Testis (tissue), 2 donors: ENCODE measurements at regions not wholly inside any gene's neighbourhood (a gene's known extent, or its start where the extent isn't known, plus 50 kb on each side); places are given as distances from the start of the nearest gene placed in this dataset.

ENCODE experiments used
- DNase-seq: peaks from one replicate; pipeline ENCODE4 v3.0.0-alpha.2; 2019
- H3K27ac ChIP-seq, 2 donors: fragments of 200-600 bp; sonication (generic); one replicate each; pipeline ENCODE4 v1.5.1; 2019
- H3K27me3 ChIP-seq: fragments of 200-600 bp; sonication (generic); one replicate; pipeline ENCODE4 v1.5.1; 2019
- H3K36me3 ChIP-seq: fragments of 200-600 bp; sonication (generic); one replicate; pipeline ENCODE4 v1.5.1; 2017; ENCODE audit warnings: low read depth; ENCODE audit errors: missing control alignments
- H3K4me1 ChIP-seq: fragments of 200-600 bp; sonication (generic); one replicate; pipeline ENCODE4 v1.5.1; 2019
- H3K4me3 ChIP-seq, 2 donors: fragments of 200-600 bp; sonication (generic); one replicate each; pipeline ENCODE4 v1.5.1; 2017 to 2019
- H3K9me3 ChIP-seq: fragments of 200-600 bp; sonication (generic); one replicate; pipeline ENCODE4 v1.5.1; 2017
- POLR2A ChIP-seq: fragments of 450-650 bp; IDR thresholded peaks from one replicate; pipeline ENCODE4 v1.6.1; 2017; ENCODE audit warnings: antibody characterized with exemption, mild to moderate bottlenecking, moderate library complexity
- WGBS, 2 donors: methylation state at CpG; one replicate each; pipeline ENCODE4 v1.1.5; 2018; 5-methylcytosine and 5-hydroxymethylcytosine counted together
- intact Hi-C: fragments of 100-400 bp; cut with DNase I; formaldehyde crosslinking; loops from one replicate; pipeline ENCODE4 v1.15.1; 2023; ENCODE audit warnings: low total_unique reads
- TF ChIP-seq, protein P1 (sequence below), 3 experiments: fragments of 450-650 bp in 2 of 3; fragments of 200-600 bp in 1 of 3; sonication (generic) in 1 of 3; IDR thresholded peaks; one replicate each; pipeline ENCODE4 v1.5.1; 2016 to 2019; ENCODE audit warnings: antibody characterized with exemption in 3 of 3, mild to moderate bottlenecking in 2 of 3, moderate library complexity in 1 of 3

DNA sequence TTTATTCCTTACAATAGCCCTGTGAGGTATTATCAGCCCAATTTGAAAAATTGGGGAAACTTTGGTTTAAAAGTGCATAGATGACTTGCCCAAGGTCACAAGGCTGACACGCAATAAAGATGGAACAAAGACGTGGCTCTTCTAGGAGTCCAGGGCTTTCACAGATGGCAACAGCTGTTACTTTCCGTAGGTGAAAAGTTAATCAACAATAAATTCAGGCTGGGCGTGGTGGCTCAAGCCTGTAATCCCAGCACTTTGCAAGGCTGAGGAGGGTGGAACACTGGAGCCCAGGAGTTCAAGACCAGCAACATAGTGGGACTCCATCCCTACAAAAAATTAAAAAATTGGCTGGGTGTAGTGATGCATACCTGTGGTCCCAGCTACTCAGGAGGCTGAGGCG, 87.8 kb upstream of the ATF3 start:
- H3K27ac ChIP-seq: no peak overlapping the region
- H3K4me3 ChIP-seq: no peak overlapping the region
- intact Hi-C loops: no loop called here
- no peak for DNase-seq
- no peaks in the 10 kb centered on the region for H3K27me3 ChIP-seq
- no peaks in the 10 kb centered on the region for H3K9me3 ChIP-seq
- 57 to 65% methylated on average over 5 of the region's 5 CpGs for WGBS, 2 donors
- no peaks in the 10 kb centered on the region for H3K36me3 ChIP-seq
- TF ChIP-seq POLR2A: no peak
- TF ChIP-seq, protein P1, sequence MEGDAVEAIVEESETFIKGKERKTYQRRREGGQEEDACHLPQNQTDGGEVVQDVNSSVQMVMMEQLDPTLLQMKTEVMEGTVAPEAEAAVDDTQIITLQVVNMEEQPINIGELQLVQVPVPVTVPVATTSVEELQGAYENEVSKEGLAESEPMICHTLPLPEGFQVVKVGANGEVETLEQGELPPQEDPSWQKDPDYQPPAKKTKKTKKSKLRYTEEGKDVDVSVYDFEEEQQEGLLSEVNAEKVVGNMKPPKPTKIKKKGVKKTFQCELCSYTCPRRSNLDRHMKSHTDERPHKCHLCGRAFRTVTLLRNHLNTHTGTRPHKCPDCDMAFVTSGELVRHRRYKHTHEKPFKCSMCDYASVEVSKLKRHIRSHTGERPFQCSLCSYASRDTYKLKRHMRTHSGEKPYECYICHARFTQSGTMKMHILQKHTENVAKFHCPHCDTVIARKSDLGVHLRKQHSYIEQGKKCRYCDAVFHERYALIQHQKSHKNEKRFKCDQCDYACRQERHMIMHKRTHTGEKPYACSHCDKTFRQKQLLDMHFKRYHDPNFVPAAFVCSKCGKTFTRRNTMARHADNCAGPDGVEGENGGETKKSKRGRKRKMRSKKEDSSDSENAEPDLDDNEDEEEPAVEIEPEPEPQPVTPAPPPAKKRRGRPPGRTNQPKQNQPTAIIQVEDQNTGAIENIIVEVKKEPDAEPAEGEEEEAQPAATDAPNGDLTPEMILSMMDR (IDR thresholded peaks at IDR 0.05): no peak
- no peaks in the 10 kb centered on the region for H3K4me1 ChIP-seq

DNA sequence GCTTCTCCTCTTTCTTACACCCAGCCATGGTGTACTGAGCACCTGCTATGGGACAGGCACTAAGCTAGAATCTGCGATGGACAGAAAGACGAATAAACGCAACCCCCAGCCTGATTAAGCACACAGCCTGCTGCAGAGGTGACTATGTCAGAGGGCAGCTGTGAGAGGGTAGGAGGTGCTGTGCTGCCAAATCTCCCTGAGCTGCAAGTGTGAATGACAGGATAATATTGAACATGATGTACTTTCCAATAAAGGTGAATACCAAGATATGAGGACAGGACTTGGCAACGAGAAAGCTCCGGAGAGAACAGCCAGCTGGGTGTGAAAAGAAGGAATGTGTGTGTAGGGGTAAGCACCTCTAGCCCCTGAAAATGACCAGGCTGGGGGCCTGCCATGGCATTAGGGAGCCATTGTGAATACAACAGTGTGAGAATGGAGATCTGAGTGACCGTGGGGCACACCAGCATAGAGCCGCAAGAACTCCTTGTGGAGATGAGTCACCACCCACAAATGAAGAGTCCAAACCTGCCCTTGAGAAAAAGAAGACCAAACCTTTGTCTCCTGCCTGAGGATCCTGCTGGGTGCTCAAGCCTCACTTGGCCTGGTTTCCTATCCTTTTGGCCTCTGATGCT, 83.0 kb upstream of the ATF3 start:
- WGBS, 2 donors: 71 to 78% methylated on average over 7 of the region's 7 CpGs
- no peaks in the 10 kb centered on the region for H3K4me1 ChIP-seq
- H3K27ac ChIP-seq: no peak overlapping the region
- TF ChIP-seq, protein P1 (IDR thresholded peaks at IDR 0.05): no peak
- TF ChIP-seq POLR2A: no peak
- H3K36me3 ChIP-seq: no peaks in the 10 kb centered on the region
- no peaks in the 10 kb centered on the region for H3K9me3 ChIP-seq
- no peak for DNase-seq
- no peaks in the 10 kb centered on the region for H3K27me3 ChIP-seq
- H3K4me3 ChIP-seq: no peak overlapping the region
- intact Hi-C loops: no loop called here

DNA sequence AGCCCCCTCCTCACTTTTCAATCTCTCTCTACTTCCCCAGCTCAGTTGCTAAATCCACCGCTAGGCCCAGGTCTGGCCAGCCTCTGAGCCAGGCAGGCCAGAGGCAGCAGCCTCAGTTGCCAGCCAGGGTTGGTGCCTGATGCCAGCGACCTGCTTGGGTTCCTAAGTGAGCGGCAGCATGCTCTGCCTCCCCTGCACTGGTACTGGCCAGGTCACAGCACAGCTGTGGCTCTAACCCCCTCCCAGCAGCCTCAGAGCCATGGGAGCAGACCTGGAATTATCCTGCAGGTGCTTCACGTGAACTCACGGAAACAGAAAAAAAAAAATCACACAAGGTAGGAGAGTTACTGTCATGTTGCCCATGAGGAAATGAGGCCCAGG, 82.5 kb upstream of the ATF3 start:
- intact Hi-C loops: no loop called here
- WGBS, 2 donors: 84 to 100% methylated on average over 5 of the region's 5 CpGs
- Histone ChIP-seq H3K4me3 (no peak overlapping the region), H3K27me3 (no peaks in the 10 kb centered on the region), H3K36me3 (no peaks in the 10 kb centered on the region), H3K27ac (no peak overlapping the region), H3K4me1 (no peaks in the 10 kb centered on the region), H3K9me3 (no peaks in the 10 kb centered on the region)
- no peak for DNase-seq
- no peak for TF ChIP-seq POLR2A
- TF ChIP-seq, protein P1 (IDR thresholded peaks at IDR 0.05): no peak

DNA sequence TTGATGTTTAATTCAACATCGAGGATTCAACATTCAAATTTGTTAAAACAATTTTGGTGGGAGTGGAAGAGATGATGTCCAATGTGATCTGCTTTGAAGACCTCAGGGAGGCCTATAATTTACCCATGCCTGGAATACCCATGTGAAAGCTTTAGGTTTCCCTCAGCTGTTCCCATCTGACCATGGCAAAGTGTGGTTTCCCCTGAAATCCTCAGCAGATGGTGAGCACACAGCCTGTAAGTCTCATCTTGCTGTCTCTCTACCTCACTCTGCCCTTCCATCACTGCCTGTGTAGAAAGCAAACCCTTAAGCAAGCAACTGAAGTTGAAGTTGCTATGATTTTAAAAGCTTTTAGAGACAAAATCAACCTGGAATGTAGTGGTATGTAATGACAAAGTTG, 80.1 kb upstream of the ATF3 start:
- DNase-seq: no peak
- TF ChIP-seq, protein P1 (IDR thresholded peaks at IDR 0.05): no peak
- no peak for TF ChIP-seq POLR2A
- H3K36me3 ChIP-seq: no peaks in the 10 kb centered on the region
- H3K9me3 ChIP-seq: no peaks in the 10 kb centered on the region
- H3K27me3 ChIP-seq: no peaks in the 10 kb centered on the region
- no peak overlapping the region for H3K4me3 ChIP-seq
- H3K4me1 ChIP-seq: no peaks in the 10 kb centered on the region
- H3K27ac ChIP-seq: no peak overlapping the region
- intact Hi-C loops: no loop called here
- 85 to 89% methylated on average over 1 of the region's 1 CpG for WGBS, 2 donors

DNA sequence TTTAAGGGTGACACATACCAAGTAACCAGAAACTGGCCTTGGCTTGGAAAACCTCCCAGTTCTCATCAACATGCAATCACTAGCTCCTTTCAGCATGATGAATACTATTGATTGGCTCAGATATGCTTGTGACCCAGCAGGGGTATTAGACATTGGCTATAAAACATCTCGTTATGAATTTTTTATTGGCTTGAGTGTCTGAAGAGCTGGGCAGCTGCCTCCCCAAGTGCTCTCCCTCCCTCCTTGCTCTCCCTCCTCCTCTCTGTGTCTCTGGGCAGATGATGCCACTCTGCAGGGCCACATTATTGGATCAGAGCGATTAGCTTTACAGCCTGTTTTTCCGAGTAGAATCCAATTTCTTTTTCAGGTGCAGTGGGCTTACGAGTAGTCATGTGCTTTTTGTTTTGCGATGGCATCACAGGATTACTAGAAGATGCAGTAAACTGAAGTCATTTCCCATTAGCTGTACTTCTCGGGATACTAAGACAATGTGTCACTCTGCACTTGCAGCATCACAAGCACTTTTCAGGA, 79.3 kb upstream of the ATF3 start:
- Histone ChIP-seq H3K4me3 (no peak overlapping the region), H3K9me3 (no peaks in the 10 kb centered on the region), H3K4me1 (no peaks in the 10 kb centered on the region), H3K36me3 (no peaks in the 10 kb centered on the region), H3K27me3 (no peaks in the 10 kb centered on the region), H3K27ac (no peak overlapping the region)
- 81 to 82% methylated on average over 6 of the region's 6 CpGs for WGBS, 2 donors
- intact Hi-C loops: no loop called here
- DNase-seq: no peak
- no peak for TF ChIP-seq POLR2A
- TF ChIP-seq, protein P1 (IDR thresholded peaks at IDR 0.05): no peak
